ENCODE measurements at regions not wholly inside any gene's neighbourhood (a gene's known extent, or its start where the extent isn't known, plus 50 kb on each side); places are given as distances from the start of the nearest gene placed in this dataset.

DNA sequence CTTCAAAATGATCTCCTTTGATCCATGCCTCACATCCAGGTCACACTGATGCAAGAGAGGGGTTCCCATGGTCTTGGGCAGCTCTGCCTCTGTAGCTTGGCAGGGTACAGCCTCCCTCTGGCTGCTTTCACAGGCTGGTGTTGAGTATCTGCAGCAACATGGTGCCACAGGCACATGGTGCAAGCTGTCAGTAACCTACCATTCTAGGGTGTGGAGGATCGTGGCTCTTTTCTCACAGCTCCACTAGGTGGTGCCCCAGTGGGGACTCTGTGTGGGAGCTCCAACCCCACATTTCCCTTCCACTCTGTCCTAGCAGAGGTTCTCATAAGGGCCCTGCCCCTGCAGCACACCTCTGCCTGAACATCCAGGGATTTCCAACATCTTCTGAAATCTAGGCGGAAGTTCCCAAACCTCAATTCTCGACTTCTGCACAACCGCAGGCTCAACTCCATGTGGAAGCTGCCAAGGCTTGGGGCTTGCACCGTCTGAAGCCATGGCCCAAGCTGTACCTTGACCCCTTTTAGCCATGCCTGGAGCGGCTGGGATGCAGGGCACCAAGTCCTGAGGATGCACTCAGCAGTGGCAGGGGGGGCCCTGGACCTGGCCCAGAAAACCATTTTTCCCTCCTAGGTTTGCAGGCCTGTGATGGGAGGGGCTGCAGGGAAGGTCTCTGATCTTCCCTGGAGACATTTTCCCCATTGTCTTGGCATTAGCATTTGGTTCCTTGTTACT lies 137.8 kb upstream of the NUDT6 start:
- H3K27ac Mint-ChIP-seq: no peak overlapping the region
- no peak for ATAC-seq
- peaks cover 5 to 12% of the 10 kb centered on the region in 2 donors for H3K9me3 Mint-ChIP-seq
- DNase-seq (ENCODE audit: low spot score in 2 of 2): no peak
- peaks cover 26 to 35% of the 10 kb centered on the region in 2 donors for H3K36me3 Mint-ChIP-seq

DNA sequence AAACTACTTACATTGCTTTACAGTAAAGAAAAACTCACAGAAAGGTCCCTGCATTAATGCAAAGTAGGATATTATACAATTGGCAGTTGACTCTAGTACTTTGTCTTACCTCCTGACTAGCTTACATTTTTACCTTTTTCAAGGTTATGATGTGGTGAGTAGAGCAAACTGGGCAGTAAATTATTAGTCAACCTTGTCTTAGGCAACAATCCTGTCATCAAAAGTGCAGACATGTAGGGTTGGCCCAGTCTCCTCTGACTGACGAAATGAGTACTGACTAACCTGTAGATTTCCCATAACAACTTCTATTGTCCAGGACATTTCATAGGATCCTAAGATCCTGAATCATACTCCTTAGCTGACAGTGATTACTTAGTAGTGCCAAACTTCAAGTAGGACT lies 142.0 kb upstream of the NUDT6 start:
- Mint-ChIP-seq H3K36me3 (peaks cover 13 to 19% of the 10 kb centered on the region in 2 donors), H3K27ac (peak overlapping the region in 1 of 2 donors; percentile 22), H3K9me3 (peaks cover 0 to 7% of the 10 kb centered on the region in 2 donors)
- ATAC-seq (no peak), DNase-seq (ENCODE audit: low spot score in 2 of 2) (no peak)

DNA sequence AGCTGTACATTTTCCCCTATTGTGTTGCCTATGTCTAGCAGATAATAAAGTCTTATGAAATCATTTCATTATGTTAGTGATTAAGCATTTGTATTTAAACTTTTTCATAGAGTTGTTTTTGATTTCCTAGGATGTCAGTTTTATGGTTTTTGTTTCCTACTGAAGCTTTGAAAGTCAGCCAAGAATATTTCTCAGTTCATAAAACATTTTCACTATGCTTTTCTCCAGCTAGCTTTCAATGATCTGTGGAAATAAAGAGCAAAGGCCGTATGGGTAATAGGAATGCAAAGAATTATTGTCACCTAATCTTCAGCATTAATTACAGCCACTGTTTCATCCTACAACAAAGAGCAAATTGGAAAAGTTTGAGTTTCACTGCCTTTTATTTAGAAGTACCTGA lies 145.7 kb upstream of the NUDT6 start:
- no peaks in the 10 kb centered on the region for H3K36me3 Mint-ChIP-seq
- no peak overlapping the region for H3K27ac Mint-ChIP-seq
- ATAC-seq (no peak), DNase-seq (ENCODE audit: low spot score in 2 of 2) (no peak)
- H3K9me3 Mint-ChIP-seq: no peaks in the 10 kb centered on the region

DNA sequence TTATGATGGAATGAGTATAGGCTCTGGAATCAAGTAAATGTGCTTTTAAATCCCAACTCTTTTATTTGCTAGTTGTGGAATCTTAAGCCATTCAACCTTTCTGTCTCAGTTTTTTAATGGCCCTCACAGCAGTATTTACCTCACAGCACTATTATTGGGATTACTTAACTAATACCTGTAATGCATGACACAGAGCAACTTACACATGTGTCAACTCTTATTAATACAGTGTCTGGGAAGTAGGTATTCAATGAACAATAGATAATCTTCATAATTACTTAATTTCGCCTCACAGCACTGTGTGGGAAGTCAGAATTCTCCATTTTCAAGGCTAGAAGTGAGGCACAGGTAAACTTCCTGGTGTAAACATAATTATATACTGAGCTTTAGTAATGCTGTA lies 149.7 kb upstream of the NUDT6 start:
- no peaks in the 10 kb centered on the region for H3K36me3 Mint-ChIP-seq
- DNase-seq (ENCODE audit: low spot score in 2 of 2) (no peak), ATAC-seq (no peak)
- H3K9me3 Mint-ChIP-seq: no peaks in the 10 kb centered on the region
- no peak overlapping the region for H3K27ac Mint-ChIP-seq

DNA sequence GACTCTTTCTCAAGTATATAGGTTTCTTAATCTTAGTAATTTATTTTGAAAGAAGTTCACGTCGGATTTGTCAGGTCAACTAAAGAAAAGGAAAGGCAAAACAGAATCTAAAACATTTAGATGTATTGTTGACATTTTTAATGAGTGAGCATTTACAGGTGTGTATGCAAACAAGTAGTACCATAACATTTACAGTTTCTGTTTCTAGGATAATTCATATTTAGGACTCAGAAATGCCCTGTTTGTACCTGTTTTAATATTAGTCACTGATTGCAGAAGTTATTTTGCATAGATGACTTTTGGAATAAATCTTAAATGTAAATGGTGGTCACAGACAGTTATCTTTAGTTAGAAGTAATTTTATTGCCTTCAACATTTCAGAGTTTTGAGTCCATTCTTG lies 151.3 kb upstream of the NUDT6 start:
- no peak for ATAC-seq
- H3K9me3 Mint-ChIP-seq: no peaks in the 10 kb centered on the region
- H3K27ac Mint-ChIP-seq: no peak overlapping the region

DNA sequence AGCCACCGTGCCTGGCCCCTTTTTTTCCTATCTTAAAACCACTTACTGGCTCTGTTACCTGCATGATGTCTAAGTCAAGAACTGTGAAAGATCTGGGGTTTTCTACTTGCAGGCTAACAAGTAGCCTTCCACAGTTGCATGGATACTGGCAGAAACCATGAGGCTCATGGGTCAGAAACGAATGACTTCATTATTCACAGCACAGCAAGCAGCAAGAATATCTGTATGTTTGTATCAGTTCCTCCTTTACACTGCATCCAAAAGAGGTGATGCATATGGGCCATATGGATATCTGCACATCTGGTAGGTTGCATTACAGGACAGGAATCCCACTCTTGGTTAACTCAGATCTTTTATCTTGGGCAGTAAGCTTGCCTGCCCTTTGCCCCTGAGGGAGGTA lies 154.9 kb upstream of the NUDT6 start:
- H3K27ac Mint-ChIP-seq: no peak overlapping the region
- H3K36me3 Mint-ChIP-seq: peaks cover 8 to 14% of the 10 kb centered on the region in 2 donors
- no peak for DNase-seq (ENCODE audit: low spot score in 2 of 2)
- H3K9me3 Mint-ChIP-seq: peaks cover 0 to 6% of the 10 kb centered on the region in 2 donors
- ATAC-seq: no peak

More for the DNA sequence above, 151.3 kb upstream of the NUDT6 start:
- DNase-seq (ENCODE audit: low spot score in 2 of 2): no peak
- no peaks in the 10 kb centered on the region for H3K36me3 Mint-ChIP-seq

DNA sequence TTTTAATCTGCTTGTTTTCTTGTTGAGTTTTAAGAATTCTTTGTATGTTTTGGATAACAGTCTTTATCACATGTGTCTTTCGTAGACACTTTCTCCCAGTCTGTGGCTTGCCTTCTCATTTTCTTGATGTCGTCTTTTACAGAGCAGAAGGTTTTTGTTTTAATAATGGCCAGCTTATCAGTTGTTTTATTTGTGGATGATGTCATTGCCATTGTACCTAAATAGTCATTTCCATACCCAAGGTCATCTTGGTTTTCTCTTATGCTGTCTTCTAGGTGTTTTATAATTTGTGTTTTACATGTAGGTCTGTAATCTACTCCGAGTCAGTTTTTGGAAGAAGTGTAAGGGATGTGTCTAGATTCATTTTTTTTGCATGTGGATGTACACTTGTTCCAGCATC lies 159.6 kb upstream of the NUDT6 start:
- H3K27ac Mint-ChIP-seq: no peak overlapping the region
- DNase-seq (ENCODE audit: low spot score in 2 of 2) (no peak), ATAC-seq (no peak)
- peaks cover 0 to 6% of the 10 kb centered on the region in 2 donors for H3K9me3 Mint-ChIP-seq
- peaks cover 16 to 26% of the 10 kb centered on the region in 2 donors for H3K36me3 Mint-ChIP-seq

DNA sequence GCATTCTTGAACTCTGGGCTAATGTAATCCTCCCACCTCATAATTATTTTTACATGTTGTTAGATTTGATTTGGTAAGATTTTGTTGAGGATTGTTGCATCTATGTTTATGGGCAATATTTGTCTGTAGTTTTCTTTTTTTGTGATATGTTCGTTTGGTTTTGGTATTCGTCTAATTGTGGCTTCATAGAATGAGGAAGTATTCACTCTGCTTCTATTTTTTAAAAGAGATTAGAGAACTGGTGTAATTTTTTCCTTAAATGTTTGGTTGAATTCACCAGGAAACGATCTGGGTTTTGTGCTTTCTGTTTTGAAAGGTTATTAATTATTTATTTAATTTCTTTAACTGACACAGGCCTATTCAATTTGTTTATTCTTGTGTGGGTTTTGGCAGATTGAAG lies 161.2 kb upstream of the NUDT6 start:
- Mint-ChIP-seq H3K9me3 (peaks cover 0 to 9% of the 10 kb centered on the region in 2 donors), H3K27ac (no peak overlapping the region), H3K36me3 (peaks cover 31 to 33% of the 10 kb centered on the region in 2 donors)
- ATAC-seq: no peak
- DNase-seq (ENCODE audit: low spot score in 2 of 2): no peak

DNA sequence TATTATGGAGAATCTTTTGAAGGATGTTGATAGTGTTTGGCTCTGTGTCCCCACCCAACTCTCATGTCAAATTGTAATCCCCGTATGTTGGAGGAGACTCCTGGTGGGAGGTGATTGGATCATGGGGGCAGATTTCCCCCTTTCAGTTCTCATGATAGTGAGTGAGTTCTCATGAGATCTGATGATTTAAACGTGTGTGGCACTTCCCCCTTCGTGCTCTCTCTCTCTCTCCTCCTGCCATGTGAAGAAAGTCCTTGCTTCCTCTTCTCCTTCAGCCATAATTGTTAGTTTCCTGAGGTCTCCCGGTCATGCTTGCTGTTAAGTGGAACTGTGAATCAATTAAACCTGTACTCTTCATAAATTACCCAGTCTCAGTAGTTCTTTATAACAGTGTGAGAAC lies 166.1 kb upstream of the NUDT6 start:
- peaks cover 32 to 33% of the 10 kb centered on the region in 2 donors for H3K36me3 Mint-ChIP-seq

DNA sequence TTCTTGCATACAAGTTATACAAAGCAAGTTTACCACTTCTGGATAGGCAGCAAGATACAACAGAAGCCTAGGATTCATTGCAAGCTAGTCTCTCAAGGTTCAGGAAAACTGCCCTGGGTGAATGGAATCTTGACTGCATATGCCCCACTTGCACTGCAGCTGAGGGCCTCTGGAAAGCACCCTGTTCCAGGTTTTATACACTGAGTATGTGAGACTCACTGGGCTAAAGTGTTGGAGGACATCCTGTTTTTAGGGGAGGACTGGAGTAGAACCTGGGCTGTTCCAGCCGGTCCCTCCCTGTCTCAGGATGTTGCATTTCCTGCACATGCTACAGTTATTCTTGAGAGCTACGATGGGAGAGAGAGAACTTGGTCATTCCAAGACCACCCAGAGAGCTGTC lies 168.5 kb upstream of the NUDT6 start:
- peaks cover 32 to 33% of the 10 kb centered on the region in 2 donors for H3K36me3 Mint-ChIP-seq
- ATAC-seq (no peak), DNase-seq (ENCODE audit: low spot score in 2 of 2) (no peak)
- H3K27ac Mint-ChIP-seq: no peak overlapping the region
- H3K9me3 Mint-ChIP-seq: peaks cover 0 to 5% of the 10 kb centered on the region in 2 donors

More for the DNA sequence above, 166.1 kb upstream of the NUDT6 start:
- H3K9me3 Mint-ChIP-seq: peaks cover 0 to 5% of the 10 kb centered on the region in 2 donors
- no peak overlapping the region for H3K27ac Mint-ChIP-seq
- ATAC-seq (no peak), DNase-seq (ENCODE audit: low spot score in 2 of 2) (no peak)

DNA sequence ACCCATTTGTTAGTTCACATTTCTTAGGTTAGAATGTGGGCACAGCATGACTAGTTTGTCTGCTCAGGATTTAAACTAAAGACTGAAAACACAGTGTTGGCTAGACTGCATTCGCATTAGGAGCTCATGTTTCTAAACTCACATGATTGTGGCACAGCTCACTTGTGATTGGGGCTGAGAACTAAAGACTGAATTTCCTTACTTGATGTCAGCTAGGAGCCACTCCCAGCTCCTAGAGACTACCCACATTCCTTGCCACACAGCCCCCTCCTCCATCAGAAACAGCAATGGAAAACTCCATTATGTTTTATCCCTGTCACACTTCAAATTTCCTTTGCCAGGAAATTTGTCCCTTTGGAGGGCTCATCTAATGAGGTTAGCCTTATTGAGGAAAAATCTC lies 170.2 kb upstream of the NUDT6 start:
- DNase-seq (ENCODE audit: low spot score in 2 of 2) (no peak), ATAC-seq (no peak)
- H3K27ac Mint-ChIP-seq: peak overlapping the region in 1 of 2 donors; percentile 92
- peaks cover 0 to 5% of the 10 kb centered on the region in 2 donors for H3K9me3 Mint-ChIP-seq
- peaks cover 20% of the 10 kb centered on the region in 2 donors for H3K36me3 Mint-ChIP-seq

DNA sequence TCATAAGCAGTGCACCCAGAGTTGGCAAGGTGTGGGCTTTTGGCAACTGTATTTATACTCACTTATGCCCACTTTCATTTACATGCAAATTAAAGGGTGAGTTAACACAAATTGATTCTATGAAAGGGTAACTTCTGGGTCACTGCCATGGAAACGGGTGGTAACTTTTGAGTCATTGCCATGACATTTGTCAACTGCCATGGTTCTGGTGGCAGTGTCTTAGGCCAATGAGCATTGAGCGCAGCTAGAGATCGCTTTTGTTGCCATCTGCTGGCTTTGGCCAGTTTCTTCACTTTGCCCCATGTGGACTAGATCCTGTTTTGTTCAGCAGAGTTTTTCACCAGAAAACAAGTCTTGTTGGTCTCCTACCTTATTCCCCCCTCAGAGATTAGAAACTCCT lies 170.8 kb upstream of the NUDT6 start:
- Mint-ChIP-seq H3K27ac (no peak overlapping the region), H3K9me3 (peaks cover 0 to 5% of the 10 kb centered on the region in 2 donors), H3K36me3 (peaks cover 14 to 20% of the 10 kb centered on the region in 2 donors)
- ATAC-seq (peak in 1 of 2 donors; percentile 54), DNase-seq (ENCODE audit: low spot score in 2 of 2) (no peak)

DNA sequence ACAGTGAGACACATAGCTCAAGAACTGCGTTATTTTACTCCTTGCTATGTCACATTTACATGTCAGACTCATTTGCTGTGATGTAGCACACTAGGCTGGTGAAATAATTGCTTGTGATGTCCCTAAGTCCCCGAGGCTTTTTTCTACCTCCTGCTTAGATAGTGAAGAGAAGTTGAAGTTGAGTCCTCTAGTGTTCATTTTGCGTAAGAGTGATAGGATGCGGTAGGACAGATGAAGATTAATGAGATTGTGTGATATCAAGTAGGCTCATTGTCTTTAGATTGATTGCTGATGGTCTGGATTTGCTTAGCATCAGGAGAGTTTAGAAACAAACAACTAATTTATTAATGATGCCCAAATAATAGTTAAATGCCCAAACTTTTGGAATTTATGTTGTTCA lies 173.6 kb upstream of the NUDT6 start:
- Mint-ChIP-seq H3K27ac (no peak overlapping the region), H3K36me3 (peaks cover under 1 to 6% of the 10 kb centered on the region in 2 donors), H3K9me3 (no peaks in the 10 kb centered on the region)
- ATAC-seq (no peak), DNase-seq (ENCODE audit: low spot score in 2 of 2) (no peak)

DNA sequence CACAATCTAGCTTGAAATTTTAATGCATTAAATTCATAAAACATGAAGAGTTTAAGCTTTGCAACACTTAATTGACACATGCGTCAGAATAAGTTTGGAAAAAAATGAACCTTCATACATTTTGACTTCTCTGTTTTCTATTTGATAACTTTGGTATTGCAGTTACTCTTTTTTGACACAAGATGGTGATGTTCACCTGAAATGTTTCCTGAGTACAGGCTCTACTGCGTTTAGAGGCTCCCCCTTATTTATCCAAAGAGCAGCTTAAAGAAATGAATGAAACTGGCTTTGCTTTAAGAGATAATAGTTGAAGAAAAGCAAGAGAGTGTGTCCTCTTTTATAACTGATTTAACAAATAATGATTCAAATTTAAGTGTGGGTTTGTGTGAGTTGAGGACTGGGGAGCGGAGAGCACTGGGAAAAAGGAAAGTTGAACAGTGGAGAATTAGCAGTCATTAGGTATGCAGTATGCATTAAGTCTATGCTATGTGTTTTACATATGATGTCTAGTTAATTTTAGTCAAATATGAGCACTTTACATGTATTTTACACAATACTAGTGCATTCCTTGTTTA lies 180.6 kb upstream of the NUDT6 start:
- ATAC-seq (peak in 1 of 2 donors; percentile 32), DNase-seq (ENCODE audit: low spot score in 2 of 2) (no peak)
- no peak overlapping the region for H3K27ac Mint-ChIP-seq
- no peaks in the 10 kb centered on the region for H3K9me3 Mint-ChIP-seq
- H3K36me3 Mint-ChIP-seq: no peaks in the 10 kb centered on the region

DNA sequence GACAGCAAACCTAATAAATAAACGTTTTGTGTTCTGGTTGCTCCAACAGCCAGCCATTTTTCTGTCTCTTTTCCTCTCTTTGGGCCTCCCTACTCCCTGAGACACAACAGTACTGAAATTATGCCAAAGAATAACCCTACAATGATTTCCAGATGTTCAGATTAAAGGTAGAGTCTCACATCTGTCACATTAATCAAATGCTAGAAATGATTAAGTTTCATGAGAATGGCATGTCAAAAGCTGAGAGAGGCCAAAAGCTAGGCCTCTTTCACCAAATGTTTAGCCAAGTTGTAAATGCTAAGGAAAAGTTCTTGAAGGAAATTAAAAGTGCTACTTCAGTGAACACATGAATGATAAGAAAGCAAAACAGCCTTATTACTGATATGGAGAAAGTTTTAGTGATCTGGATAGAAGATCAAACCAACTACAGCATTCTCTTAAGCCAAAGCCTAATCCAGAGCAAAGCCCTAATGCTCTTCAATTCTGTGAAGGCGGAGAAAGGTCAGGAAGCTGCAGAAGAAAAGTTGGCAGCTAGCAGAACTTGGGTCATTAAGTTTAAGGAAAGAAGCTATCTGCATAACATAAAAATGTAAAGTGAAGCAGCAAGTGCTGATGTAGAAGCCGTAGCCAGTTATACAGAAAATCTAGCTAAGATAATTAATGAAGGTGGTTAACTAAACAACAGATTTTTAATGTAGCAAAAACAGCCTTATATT lies 182.1 kb upstream of the NUDT6 start:
- Mint-ChIP-seq H3K27ac (no peak overlapping the region), H3K9me3 (no peaks in the 10 kb centered on the region), H3K36me3 (no peaks in the 10 kb centered on the region)
- DNase-seq (ENCODE audit: low spot score in 2 of 2) (no peak), ATAC-seq (no peak)

DNA sequence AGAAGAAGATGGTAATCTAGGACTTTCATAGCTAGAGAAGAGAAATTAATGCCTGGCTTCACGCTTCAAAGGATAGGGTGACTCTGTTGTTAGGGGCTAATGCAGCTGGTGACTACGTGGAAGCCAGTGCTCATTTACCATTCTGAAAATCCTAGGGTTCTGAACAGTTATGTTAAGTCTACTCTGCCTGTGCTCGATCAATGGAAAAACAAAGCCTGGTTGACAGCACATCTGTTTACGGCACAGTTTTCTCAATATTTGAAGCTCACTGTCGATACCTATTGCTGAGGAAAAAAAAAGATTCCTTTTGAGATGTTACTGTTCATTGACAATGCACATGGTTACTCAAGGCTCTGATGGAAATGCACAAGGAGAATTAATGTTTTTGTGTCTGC lies 182.6 kb upstream of the NUDT6 start:
- Mint-ChIP-seq H3K36me3 (no peaks in the 10 kb centered on the region), H3K27ac (no peak overlapping the region), H3K9me3 (no peaks in the 10 kb centered on the region)
- no peak for ATAC-seq
- DNase-seq (ENCODE audit: low spot score in 2 of 2): no peak

DNA sequence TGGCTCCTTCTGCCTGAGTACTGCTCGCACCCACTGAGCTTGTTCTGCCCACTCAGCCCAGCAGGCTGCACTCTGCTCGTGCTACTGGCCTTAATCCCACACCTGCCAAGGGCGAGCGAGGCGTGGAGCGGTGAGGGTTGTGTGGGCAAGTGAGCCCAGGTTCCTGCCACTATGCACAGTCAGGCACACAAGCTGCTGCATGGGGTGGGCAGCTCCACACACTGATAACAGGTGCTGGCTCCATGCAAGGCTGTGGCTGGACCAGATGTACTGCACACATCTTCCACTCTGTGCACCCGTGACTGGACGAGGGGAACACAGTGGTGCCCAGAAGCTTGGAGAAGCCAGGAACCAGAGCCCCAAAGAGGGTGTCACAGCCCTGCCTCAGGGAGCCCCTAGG lies 184.3 kb upstream of the NUDT6 start:
- DNase-seq (ENCODE audit: low spot score in 2 of 2) (no peak), ATAC-seq (no peak)
- no peaks in the 10 kb centered on the region for H3K36me3 Mint-ChIP-seq
- H3K27ac Mint-ChIP-seq: no peak overlapping the region
- H3K9me3 Mint-ChIP-seq: no peaks in the 10 kb centered on the region
